SK-N-SH (cell line): ENCODE measurements at regions not wholly inside any gene's neighbourhood (a gene's known extent, or its start where the extent isn't known, plus 50 kb on each side); places are given as distances from the start of the nearest gene placed in this dataset.

Experiments used
- CTCF ChIA-PET: fragments of 300-600, 350-600 bp; formaldehyde crosslinking; extraction: SDS; loops from one replicate; lab custom pipeline; 2021; lab: Yijun Ruan, JAX
- POLR2A ChIA-PET: fragments of 350-600 bp; sonication (Branson Sonifier 250); formaldehyde crosslinking; extraction: SDS; loops from one replicate; lab custom pipeline; 2020; ENCODE audit warnings: antibody characterized with exemption, inconsistent platforms; lab: Yijun Ruan, JAX
- DNase-seq: peaks from one replicate; pipeline ENCODE4 v3.0.0; 2012
- H2AFZ ChIP-seq: fragments of 200-600 bp; sonication (generic); 2 replicates; pipeline ENCODE4 v1.8.1; 2016; ENCODE audit warnings: antibody characterized with exemption, mild to moderate bottlenecking, low read depth
- H3F3A ChIP-seq: fragments of 200-600 bp; sonication (generic); replicated peaks from 2 replicates; pipeline ENCODE3; 2016; ENCODE audit warnings: antibody characterized with exemption, mild to moderate bottlenecking; ENCODE audit not compliant: insufficient read depth
- H3K27ac ChIP-seq, 2 experiments: fragments of 200-500 bp in 1 of 2; fragments of 200-600 bp in 1 of 2; sonication (Bioruptor generic) in 1 of 2; sonication (generic), shearing (Covaris generic) in 1 of 2; 2 replicates each; pipeline versions ENCODE4 v1.5.1 to v1.6.1; 2014 to 2016; ENCODE audit warnings: low read depth in 2 of 2, inconsistent platforms in 1 of 2, low read length in 1 of 2, mild to moderate bottlenecking in 1 of 2, mixed read lengths in 1 of 2
- H3K27me3 ChIP-seq: fragments of 200-600 bp; sonication (generic), shearing (Covaris generic); 2 replicates; pipeline ENCODE4 v1.6.1; 2016; ENCODE audit warnings: mixed run types; ENCODE audit not compliant: insufficient read depth
- H3K36me3 ChIP-seq, 2 experiments: fragments of 200-500 bp in 1 of 2; fragments of 200-600 bp in 1 of 2; sonication (Bioruptor generic) in 1 of 2; sonication (generic) in 1 of 2; replicated peaks in 1 of 2; 2 replicates each; pipeline versions ENCODE3 to v1.5.1; 2014 to 2016; ENCODE audit warnings: low read length in 1 of 2, mild to moderate bottlenecking in 1 of 2; ENCODE audit not compliant: insufficient read depth in 2 of 2, control insufficient read depth in 1 of 2
- H3K4me1 ChIP-seq, 2 experiments: fragments of 200-500 bp in 1 of 2; fragments of 200-600 bp in 1 of 2; sonication (Bioruptor generic) in 1 of 2; sonication (generic), shearing (Covaris generic) in 1 of 2; 2 replicates each; pipeline versions ENCODE4 v1.5.1 to v1.6.1; 2014 to 2016; ENCODE audit warnings: low read depth in 1 of 2, low read length in 1 of 2, mixed run types in 1 of 2; ENCODE audit not compliant: insufficient read depth in 2 of 2, control insufficient read depth in 1 of 2
- H3K4me2 ChIP-seq: fragments of 200-600 bp; sonication (generic), shearing (Covaris generic); 2 replicates; pipeline ENCODE4 v1.6.1; 2017; ENCODE audit warnings: mixed run types
- H3K4me3 ChIP-seq, 2 experiments: fragments of 200-500 bp in 1 of 2; fragments of 200-600 bp in 1 of 2; sonication (Bioruptor generic) in 1 of 2; sonication (generic), shearing (Covaris generic) in 1 of 2; 2 replicates each; pipeline versions ENCODE4 v1.5.1 to v1.8.1; 2014 to 2016; ENCODE audit warnings: low read depth in 2 of 2, inconsistent platforms in 1 of 2, low read length in 1 of 2, mild to moderate bottlenecking in 1 of 2, mixed read lengths in 1 of 2, moderate library complexity in 1 of 2
- H3K79me2 ChIP-seq: fragments of 200-600 bp; sonication (generic); 2 replicates; pipeline ENCODE4 v1.8.1; 2017; ENCODE audit warnings: mild to moderate bottlenecking; ENCODE audit not compliant: insufficient read depth
- H3K9ac ChIP-seq: fragments of 200-600 bp; sonication (generic); 2 replicates; pipeline ENCODE4 v1.6.1; 2017; ENCODE audit warnings: mixed run types
- H3K9me2 ChIP-seq: fragments of 200-600 bp; sonication (generic); 2 replicates; pipeline ENCODE4 v1.6.1; 2017; ENCODE audit warnings: mixed run types
- H3K9me3 ChIP-seq: fragments of 200-600 bp; sonication (generic); 2 replicates; pipeline ENCODE4 v1.6.1; 2017; ENCODE audit warnings: mixed run types, mild to moderate bottlenecking, moderate library complexity
- H4K20me1 ChIP-seq: fragments of 200-600 bp; sonication (generic); 2 replicates; pipeline ENCODE4 v1.6.1; 2017; ENCODE audit warnings: mild to moderate bottlenecking, mixed run types; ENCODE audit not compliant: insufficient read depth
- CHD2 ChIP-seq: fragments of 150-350 bp; IDR thresholded peaks from 2 replicates; pipeline ENCODE4 v1.6.1; 2018; ENCODE audit warnings: low read length; ENCODE audit not compliant: partially characterized antibody
- ELF1 ChIP-seq: IDR thresholded peaks from 2 replicates; pipeline ENCODE4 v1.4.0; 2012
- EZH2phosphoT487 ChIP-seq: fragments of 200-600 bp; sonication (generic); IDR thresholded peaks from 2 replicates; pipeline ENCODE4 v1.6.1; 2017; ENCODE audit warnings: low read depth, mixed run types, mild to moderate bottlenecking, antibody characterized with exemption, moderate library complexity, borderline replicate concordance
- FOXJ3 ChIP-seq: sonication (generic); formaldehyde crosslinking; IDR thresholded peaks from 2 replicates; pipeline ENCODE4 v1.5.1; 2020; ENCODE audit warnings: mild to moderate bottlenecking, missing genetic modification reagents
- JUND ChIP-seq: IDR thresholded peaks from 2 replicates; pipeline ENCODE4 v1.4.0; 2012
- MEF2A ChIP-seq: IDR thresholded peaks from 2 replicates; pipeline ENCODE4 v1.4.0; 2012; ENCODE audit warnings: low read depth, borderline replicate concordance
- MXI1 ChIP-seq: IDR thresholded peaks from 2 replicates; pipeline ENCODE4 v1.6.1; 2012; ENCODE audit warnings: mild to moderate bottlenecking, low read depth, low read length, improper control_type of control experiment
- POLR2AphosphoS5 ChIP-seq: IDR thresholded peaks from 2 replicates; pipeline ENCODE4 v1.6.1; 2012; ENCODE audit warnings: low read depth, low read length
- RAD21 ChIP-seq: IDR thresholded peaks from 2 replicates; pipeline ENCODE4 v1.6.1; 2012; ENCODE audit warnings: mild to moderate bottlenecking, low read length
- SIN3A ChIP-seq: IDR thresholded peaks from 2 replicates; pipeline ENCODE4 v1.6.1; 2012; ENCODE audit warnings: low read depth, mild to moderate bottlenecking, low read length, moderate library complexity, borderline replicate concordance
- SMC3 ChIP-seq: IDR thresholded peaks from 2 replicates; pipeline ENCODE4 v1.6.1; 2012; ENCODE audit warnings: low read depth, low read length, improper control_type of control experiment
- TAF1 ChIP-seq: IDR thresholded peaks from 2 replicates; pipeline ENCODE4 v1.6.1; 2012; ENCODE audit warnings: low read depth, mild to moderate bottlenecking, low read length, moderate library complexity, borderline replicate concordance
- TCF12 ChIP-seq: IDR thresholded peaks from 2 replicates; pipeline ENCODE4 v1.4.0; 2012
- TEAD4 ChIP-seq: IDR thresholded peaks from 2 replicates; pipeline ENCODE4 v1.4.0; 2012; ENCODE audit warnings: mild to moderate bottlenecking, borderline replicate concordance; ENCODE audit not compliant: insufficient read depth
- YY1 ChIP-seq: IDR thresholded peaks from 2 replicates; pipeline ENCODE4 v1.4.0; 2012; ENCODE audit warnings: low read depth, mild to moderate bottlenecking
- WGBS: methylation state at CpG from one replicate; pipeline ENCODE4 v1.1.6; 2017; ENCODE audit warnings: low lambda C conversion rate; 5-methylcytosine and 5-hydroxymethylcytosine counted together
- TF ChIP-seq, protein P1 (sequence below): fragments of 150-350 bp; IDR thresholded peaks from 2 replicates; pipeline ENCODE4 v1.6.1; 2016; ENCODE audit warnings: mild to moderate bottlenecking, low read depth, low read length
- TF ChIP-seq, protein P2 (sequence below): fragments of 150-350 bp; IDR thresholded peaks from 2 replicates; pipeline ENCODE4 v1.6.1; 2017; ENCODE audit warnings: antibody characterized with exemption, low read length, low read depth, borderline replicate concordance
- TF ChIP-seq, protein P3 (sequence below): fragments of 200-600 bp; sonication (generic); IDR thresholded peaks from 2 replicates; pipeline ENCODE4 v1.6.1; 2017; ENCODE audit warnings: antibody characterized with exemption, mild to moderate bottlenecking, moderate library complexity
- TF ChIP-seq, protein P4 (sequence below): IDR thresholded peaks from 2 replicates; pipeline ENCODE4 v1.6.1; 2012; ENCODE audit warnings: mild to moderate bottlenecking, low read depth, low read length, moderate library complexity

DNA sequence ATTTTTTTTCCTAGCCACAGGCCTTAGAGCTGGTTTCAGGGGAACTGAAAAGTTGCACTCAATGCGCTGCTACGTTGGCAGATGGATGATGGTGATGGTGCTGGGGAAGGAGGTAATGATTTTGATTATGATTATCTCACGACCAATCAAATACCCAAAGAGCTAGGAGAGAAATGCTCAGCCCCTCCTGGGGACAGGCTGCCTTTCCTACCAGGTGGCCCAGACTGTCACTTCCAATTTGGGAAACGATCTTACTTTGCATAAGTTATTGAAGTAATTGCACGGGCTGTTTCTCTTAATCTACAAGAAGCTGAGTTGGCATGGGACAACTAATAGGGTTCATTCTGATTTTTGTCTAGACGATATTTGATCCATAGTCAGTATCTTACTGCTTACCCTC is 379.7 kb upstream of the EEF2KMT start:
- CTCF ChIA-PET = interaction anchor here (1.1 to 7.4 kb wide), 2 partner anchors 13 to 27 kb away, joined by 4 to 58 read pairs; no protein-coding TSS in a partner anchor
- H3F3A ChIP-seq = no peaks in the 10 kb centered on the region
- WGBS = 39% methylated on average over 6 of the region's 6 CpGs

More for the DNA sequence above, 379.7 kb upstream of the EEF2KMT start:
- no peak overlapping the region for H3K9ac ChIP-seq
- no peaks in the 10 kb centered on the region for H3K27me3 ChIP-seq
- H3K27ac ChIP-seq = no peak overlapping the region
- H3K4me1 ChIP-seq = peaks cover 0 to 7% of the 10 kb centered on the region in 2 experiments; a peak in 1 of 4 replicates
- no peaks in the 10 kb centered on the region for H4K20me1 ChIP-seq
- no peaks in the 10 kb centered on the region for H3K9me3 ChIP-seq
- TF ChIP-seq EZH2phosphoT487 = no peak
- no peak for TF ChIP-seq SMC3
- no peak for TF ChIP-seq TEAD4
- TF ChIP-seq TCF12 = no peak
- no peak for TF ChIP-seq YY1
- no peak for TF ChIP-seq FOXJ3 (CRISPR knock-in tag)
- TF ChIP-seq SIN3A = no peak
- no peak for TF ChIP-seq TAF1
- TF ChIP-seq, protein P1, sequence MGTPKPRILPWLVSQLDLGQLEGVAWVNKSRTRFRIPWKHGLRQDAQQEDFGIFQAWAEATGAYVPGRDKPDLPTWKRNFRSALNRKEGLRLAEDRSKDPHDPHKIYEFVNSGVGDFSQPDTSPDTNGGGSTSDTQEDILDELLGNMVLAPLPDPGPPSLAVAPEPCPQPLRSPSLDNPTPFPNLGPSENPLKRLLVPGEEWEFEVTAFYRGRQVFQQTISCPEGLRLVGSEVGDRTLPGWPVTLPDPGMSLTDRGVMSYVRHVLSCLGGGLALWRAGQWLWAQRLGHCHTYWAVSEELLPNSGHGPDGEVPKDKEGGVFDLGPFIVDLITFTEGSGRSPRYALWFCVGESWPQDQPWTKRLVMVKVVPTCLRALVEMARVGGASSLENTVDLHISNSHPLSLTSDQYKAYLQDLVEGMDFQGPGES = no peak
- no peak for TF ChIP-seq MEF2A
- TF ChIP-seq MXI1 = no peak
- TF ChIP-seq JUND = no peak
- TF ChIP-seq ELF1 = no peak
- TF ChIP-seq, protein P2, sequence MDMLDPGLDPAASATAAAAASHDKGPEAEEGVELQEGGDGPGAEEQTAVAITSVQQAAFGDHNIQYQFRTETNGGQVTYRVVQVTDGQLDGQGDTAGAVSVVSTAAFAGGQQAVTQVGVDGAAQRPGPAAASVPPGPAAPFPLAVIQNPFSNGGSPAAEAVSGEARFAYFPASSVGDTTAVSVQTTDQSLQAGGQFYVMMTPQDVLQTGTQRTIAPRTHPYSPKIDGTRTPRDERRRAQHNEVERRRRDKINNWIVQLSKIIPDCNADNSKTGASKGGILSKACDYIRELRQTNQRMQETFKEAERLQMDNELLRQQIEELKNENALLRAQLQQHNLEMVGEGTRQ = no peak
- no peak for TF ChIP-seq CHD2
- no peak for TF ChIP-seq POLR2AphosphoS5
- TF ChIP-seq RAD21 = no peak
- TF ChIP-seq, protein P3, sequence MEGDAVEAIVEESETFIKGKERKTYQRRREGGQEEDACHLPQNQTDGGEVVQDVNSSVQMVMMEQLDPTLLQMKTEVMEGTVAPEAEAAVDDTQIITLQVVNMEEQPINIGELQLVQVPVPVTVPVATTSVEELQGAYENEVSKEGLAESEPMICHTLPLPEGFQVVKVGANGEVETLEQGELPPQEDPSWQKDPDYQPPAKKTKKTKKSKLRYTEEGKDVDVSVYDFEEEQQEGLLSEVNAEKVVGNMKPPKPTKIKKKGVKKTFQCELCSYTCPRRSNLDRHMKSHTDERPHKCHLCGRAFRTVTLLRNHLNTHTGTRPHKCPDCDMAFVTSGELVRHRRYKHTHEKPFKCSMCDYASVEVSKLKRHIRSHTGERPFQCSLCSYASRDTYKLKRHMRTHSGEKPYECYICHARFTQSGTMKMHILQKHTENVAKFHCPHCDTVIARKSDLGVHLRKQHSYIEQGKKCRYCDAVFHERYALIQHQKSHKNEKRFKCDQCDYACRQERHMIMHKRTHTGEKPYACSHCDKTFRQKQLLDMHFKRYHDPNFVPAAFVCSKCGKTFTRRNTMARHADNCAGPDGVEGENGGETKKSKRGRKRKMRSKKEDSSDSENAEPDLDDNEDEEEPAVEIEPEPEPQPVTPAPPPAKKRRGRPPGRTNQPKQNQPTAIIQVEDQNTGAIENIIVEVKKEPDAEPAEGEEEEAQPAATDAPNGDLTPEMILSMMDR = no peak
- TF ChIP-seq, protein P4, sequence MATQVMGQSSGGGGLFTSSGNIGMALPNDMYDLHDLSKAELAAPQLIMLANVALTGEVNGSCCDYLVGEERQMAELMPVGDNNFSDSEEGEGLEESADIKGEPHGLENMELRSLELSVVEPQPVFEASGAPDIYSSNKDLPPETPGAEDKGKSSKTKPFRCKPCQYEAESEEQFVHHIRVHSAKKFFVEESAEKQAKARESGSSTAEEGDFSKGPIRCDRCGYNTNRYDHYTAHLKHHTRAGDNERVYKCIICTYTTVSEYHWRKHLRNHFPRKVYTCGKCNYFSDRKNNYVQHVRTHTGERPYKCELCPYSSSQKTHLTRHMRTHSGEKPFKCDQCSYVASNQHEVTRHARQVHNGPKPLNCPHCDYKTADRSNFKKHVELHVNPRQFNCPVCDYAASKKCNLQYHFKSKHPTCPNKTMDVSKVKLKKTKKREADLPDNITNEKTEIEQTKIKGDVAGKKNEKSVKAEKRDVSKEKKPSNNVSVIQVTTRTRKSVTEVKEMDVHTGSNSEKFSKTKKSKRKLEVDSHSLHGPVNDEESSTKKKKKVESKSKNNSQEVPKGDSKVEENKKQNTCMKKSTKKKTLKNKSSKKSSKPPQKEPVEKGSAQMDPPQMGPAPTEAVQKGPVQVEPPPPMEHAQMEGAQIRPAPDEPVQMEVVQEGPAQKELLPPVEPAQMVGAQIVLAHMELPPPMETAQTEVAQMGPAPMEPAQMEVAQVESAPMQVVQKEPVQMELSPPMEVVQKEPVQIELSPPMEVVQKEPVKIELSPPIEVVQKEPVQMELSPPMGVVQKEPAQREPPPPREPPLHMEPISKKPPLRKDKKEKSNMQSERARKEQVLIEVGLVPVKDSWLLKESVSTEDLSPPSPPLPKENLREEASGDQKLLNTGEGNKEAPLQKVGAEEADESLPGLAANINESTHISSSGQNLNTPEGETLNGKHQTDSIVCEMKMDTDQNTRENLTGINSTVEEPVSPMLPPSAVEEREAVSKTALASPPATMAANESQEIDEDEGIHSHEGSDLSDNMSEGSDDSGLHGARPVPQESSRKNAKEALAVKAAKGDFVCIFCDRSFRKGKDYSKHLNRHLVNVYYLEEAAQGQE = no peak
- no peak overlapping the region for H2AFZ ChIP-seq
- no peaks in the 10 kb centered on the region for H3K36me3 ChIP-seq
- H3K4me2 ChIP-seq = no peak overlapping the region
- no peak overlapping the region for H3K4me3 ChIP-seq
- POLR2A ChIA-PET = interaction anchor here (0.6 kb wide), 1 partner anchor 139 kb away, joined by 3 read pairs; no protein-coding TSS in a partner anchor
- no peak for DNase-seq
- no peaks in the 10 kb centered on the region for H3K9me2 ChIP-seq
- no peaks in the 10 kb centered on the region for H3K79me2 ChIP-seq
